Bronchial epithelial cell (primary cell): ENCODE measurements at regions not wholly inside any gene's neighbourhood (a gene's known extent, or its start where the extent isn't known, plus 50 kb on each side); places are given as distances from the start of the nearest gene placed in this dataset.

Experiments used
- DNase-seq: peaks from one replicate; pipeline ENCODE4 v3.0.0-alpha.2; 2010; ENCODE audit warnings: low read depth
- FAIRE-seq: peaks from 2 replicates; lab custom pipeline; 2011; peaks lifted over from hg19 to GRCh38; lab: Jason Lieb, UNC
- H3K27me3 ChIP-seq: 2 replicates; pipeline ENCODE4 v1.5.1; 2011; ENCODE audit warnings: low read length; ENCODE audit not compliant: control insufficient read depth, insufficient read depth
- H3K36me3 ChIP-seq: 2 replicates; pipeline ENCODE4 v1.5.1; 2011; ENCODE audit warnings: low read length; ENCODE audit not compliant: control insufficient read depth, insufficient read depth
- H3K4me3 ChIP-seq: 2 replicates; pipeline ENCODE4 v1.5.1; 2011; ENCODE audit warnings: mild to moderate bottlenecking, low read depth, low read length, control low read depth
- TF ChIP-seq, protein P1 (sequence below): IDR thresholded peaks from 2 replicates; pipeline ENCODE4 v1.5.1; 2011; ENCODE audit warnings: mild to moderate bottlenecking, moderate library complexity, low read length, control low read depth, inconsistent platforms; ENCODE audit not compliant: insufficient read depth, severe bottlenecking

DNA sequence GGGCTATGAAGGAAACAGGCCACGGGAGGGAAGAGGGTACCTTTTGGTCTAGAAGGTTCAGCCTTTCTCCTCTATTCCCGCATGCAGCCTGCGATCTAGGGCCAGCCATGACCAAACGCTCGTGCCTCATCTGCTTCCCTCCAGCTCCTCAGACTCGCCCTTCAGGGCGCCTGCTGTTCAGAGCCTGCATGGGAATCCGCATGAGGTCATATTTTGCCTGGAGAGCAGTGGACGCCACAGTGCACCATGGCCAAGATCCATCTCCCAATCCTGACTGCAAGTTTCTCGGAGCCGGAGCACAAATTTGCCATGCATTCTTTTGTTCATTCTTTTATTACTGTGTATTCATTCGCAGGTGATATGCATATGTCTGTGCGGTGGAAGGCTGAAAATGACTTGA lies 608.1 kb downstream of the QKI start:
- TF ChIP-seq, protein P1, sequence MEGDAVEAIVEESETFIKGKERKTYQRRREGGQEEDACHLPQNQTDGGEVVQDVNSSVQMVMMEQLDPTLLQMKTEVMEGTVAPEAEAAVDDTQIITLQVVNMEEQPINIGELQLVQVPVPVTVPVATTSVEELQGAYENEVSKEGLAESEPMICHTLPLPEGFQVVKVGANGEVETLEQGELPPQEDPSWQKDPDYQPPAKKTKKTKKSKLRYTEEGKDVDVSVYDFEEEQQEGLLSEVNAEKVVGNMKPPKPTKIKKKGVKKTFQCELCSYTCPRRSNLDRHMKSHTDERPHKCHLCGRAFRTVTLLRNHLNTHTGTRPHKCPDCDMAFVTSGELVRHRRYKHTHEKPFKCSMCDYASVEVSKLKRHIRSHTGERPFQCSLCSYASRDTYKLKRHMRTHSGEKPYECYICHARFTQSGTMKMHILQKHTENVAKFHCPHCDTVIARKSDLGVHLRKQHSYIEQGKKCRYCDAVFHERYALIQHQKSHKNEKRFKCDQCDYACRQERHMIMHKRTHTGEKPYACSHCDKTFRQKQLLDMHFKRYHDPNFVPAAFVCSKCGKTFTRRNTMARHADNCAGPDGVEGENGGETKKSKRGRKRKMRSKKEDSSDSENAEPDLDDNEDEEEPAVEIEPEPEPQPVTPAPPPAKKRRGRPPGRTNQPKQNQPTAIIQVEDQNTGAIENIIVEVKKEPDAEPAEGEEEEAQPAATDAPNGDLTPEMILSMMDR, result no peak
- DNase-seq (no peak), FAIRE-seq (no peak)
- Histone ChIP-seq H3K36me3 (no peaks in the 10 kb centered on the region), H3K27me3 (no peaks in the 10 kb centered on the region), H3K4me3 (no peak overlapping the region)

DNA sequence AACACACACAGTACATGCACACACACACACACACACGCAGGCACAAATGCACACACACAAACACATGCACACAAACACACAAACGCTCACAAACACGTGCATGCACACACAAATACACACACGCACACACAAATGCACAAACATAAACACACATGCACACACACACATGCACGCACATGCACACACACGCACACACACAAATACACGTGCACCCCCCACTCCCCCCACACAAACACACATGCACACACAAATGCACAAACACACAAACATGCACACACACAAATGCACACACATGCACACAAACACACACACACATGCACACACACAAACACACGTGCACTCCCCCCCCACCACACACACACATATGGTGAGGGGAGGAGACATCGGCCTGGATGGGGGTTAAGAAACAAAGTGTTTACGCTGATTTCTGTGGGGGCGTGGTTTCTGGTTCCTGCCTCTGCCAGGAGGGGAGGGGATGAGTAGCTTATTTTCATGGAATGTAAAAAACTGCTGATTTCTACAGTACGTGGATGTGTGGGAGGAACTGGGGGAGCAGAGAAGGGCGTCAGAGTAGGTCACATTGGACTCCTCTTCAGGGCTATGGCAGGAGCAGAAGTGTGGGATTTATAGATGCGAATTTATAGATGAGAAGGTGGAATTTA lies 607.2 kb downstream of the QKI start:
- peak; percentile 95 for FAIRE-seq

DNA sequence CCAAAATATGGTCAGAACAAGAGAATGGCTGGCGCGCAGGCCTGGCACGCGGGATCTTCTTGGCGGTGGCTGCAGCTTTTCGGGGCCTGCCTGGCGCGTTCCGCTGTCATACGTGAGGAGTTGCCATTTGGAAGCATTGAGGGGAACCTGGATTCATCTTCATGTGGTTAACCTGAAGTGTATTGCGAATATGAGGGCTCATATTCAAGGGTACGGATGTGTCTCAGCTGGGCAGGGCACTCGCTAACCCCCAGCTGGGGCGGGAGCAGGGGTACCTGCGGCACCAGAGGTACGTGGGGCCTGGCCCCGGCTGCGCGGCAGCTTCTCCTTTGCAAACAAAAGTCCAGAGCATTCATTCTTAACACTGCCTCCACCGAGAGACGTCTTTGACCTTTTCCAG lies 605.6 kb downstream of the QKI start:
- DNase-seq (no peak), FAIRE-seq (no peak)
- H3K36me3 ChIP-seq, result no peaks in the 10 kb centered on the region
- no peaks in the 10 kb centered on the region for H3K27me3 ChIP-seq
- TF ChIP-seq, protein P1, result no peak
- H3K4me3 ChIP-seq, result no peak overlapping the region

More for the DNA sequence above, 607.2 kb downstream of the QKI start:
- Histone ChIP-seq H3K36me3 (no peaks in the 10 kb centered on the region), H3K4me3 (no peak overlapping the region), H3K27me3 (no peaks in the 10 kb centered on the region)
- TF ChIP-seq, protein P1, result no peak
- no peak for DNase-seq

DNA sequence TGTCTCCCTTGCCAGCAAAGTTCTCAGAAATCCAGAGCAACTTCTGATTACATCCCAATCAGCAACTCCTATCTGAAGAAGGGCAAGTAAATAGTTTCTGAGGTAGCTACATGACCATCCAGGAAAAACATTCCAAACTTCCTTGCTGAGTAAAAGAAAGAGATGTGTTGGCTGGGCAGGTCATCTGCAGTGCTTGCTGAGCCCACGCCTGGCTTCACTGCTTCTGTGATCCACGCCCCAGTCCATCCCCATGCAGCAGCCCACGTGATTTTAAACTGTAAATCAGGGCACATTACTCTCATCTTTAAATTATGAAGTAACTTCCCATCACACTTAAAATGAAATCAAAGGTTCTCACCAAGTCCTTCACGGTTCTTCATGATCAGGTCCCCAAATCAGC lies 603.6 kb downstream of the QKI start:
- DNase-seq, result no peak
- no peak overlapping the region for H3K4me3 ChIP-seq
- no peaks in the 10 kb centered on the region for H3K27me3 ChIP-seq
- TF ChIP-seq, protein P1, result no peak
- no peaks in the 10 kb centered on the region for H3K36me3 ChIP-seq
- no peak for FAIRE-seq

DNA sequence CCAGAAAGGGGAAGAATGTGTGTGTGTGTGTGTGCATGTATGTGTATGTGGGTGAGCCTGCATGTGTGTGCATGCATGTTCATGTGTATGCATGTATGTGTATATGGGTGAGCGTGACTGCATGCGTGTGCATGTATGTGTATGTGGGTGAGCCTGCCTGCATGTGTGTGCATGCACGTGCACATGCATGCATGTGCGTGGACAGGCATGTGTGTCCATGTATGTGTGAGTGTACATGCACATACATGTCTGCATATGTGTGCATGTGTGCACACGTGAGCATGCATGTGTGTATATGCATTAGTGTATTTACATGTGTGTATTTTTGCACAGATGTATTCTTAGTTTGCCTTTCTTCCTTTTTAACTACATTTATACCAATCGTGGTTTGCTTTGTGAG lies 601.5 kb downstream of the QKI start:
- H3K36me3 ChIP-seq, result no peaks in the 10 kb centered on the region
- no peak for DNase-seq
- TF ChIP-seq, protein P1, result no peak
- no peak for FAIRE-seq
- H3K4me3 ChIP-seq, result no peak overlapping the region
- H3K27me3 ChIP-seq, result no peaks in the 10 kb centered on the region

DNA sequence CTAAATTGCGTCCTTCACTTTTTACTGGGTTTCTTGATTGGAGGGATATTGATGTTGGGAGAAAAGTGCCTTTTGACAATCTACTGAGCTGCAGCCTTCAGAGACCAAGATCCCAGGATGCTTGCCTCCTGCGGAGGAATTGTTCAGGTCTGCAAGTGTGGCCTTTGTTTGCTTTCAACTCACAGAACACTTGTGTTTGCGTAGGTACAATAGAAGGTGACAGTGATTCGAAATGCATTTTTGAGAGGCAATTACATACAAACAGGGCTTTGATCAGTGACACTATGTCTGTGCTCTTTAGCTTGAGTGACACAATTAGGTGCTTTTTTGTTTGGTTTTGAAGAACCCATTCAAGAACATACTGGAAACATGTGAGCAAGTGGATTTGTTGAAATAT lies 600.6 kb downstream of the QKI start:
- Histone ChIP-seq H3K27me3 (no peaks in the 10 kb centered on the region), H3K4me3 (no peak overlapping the region), H3K36me3 (no peaks in the 10 kb centered on the region)
- DNase-seq, result no peak
- TF ChIP-seq, protein P1, result no peak
- FAIRE-seq, result no peak
